Erythroblast (primary cell): ENCODE measurements at regions not wholly inside any gene's neighbourhood (a gene's known extent, or its start where the extent isn't known, plus 50 kb on each side); places are given as distances from the start of the nearest gene placed in this dataset.

Experiments
- DNase-seq, 2 experiments: peaks; one replicate each; lab custom pipeline; 2025; lab: John Stamatoyannopoulos, UW
- GATA1 ChIP-seq: IDR thresholded peaks from 2 replicates; pipeline ENCODE4 v1.6.1; 2011; ENCODE audit warnings: low read depth, mild to moderate bottlenecking, control low read depth, low read length, moderate library complexity
- POLR2A ChIP-seq: IDR thresholded peaks from 2 replicates; pipeline ENCODE4 v1.6.1; 2011; ENCODE audit warnings: mild to moderate bottlenecking, low read length

GRCh38 chr10:130800281-130800680 is 511.2 kb downstream of the TCERG1L start:
- no peak for DNase-seq
- TF ChIP-seq POLR2A (no peak), GATA1 (no peak)

GRCh38 chr10:130801276-130801675 is 510.2 kb downstream of the TCERG1L start:
- no peak for DNase-seq
- TF ChIP-seq GATA1 (no peak), POLR2A (no peak)

- TF ChIP-seq POLR2A (no peak), GATA1 (no peak)
- no peak for DNase-seq
Measured at GRCh38 chr10:130801784-130802183, 509.7 kb downstream of the TCERG1L start.

GRCh38 chr10:130802301-130802700 is 509.2 kb downstream of the TCERG1L start:
- no peak for TF ChIP-seq POLR2A
- TF ChIP-seq GATA1: no peak
- no peak for DNase-seq

DNA sequence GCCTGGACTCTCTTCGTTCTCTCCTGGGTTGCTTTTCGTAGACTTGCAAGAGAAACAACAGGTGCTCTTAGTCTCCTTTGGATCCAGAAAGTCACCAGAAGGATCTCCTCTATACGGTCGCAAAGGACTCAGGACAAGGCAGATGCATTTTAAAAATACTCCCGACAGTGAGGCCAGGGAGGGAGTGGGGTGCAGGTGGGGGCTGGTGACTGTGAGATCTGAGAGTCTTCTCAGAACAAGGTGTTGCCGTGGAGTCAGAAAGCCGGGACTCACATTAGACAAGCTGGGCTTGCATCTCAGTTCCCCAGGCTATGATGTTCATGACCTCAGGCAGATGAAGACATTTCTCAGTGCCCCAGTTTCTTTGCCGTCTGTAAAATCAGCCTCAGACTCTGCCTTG is 507.2 kb downstream of the TCERG1L start:
- no peak for DNase-seq
- TF ChIP-seq POLR2A (no peak), GATA1 (no peak)

- TF ChIP-seq POLR2A (no peak), GATA1 (no peak)
- no peak for DNase-seq
Measured at GRCh38 chr10:130804778-130805634, 506.5 kb downstream of the TCERG1L start.

GRCh38 chr10:130805635-130806030 is 505.9 kb downstream of the TCERG1L start:
- DNase-seq: no peak
- TF ChIP-seq GATA1 (no peak), POLR2A (no peak)

GRCh38 chr10:130806426-130806825 is 505.1 kb downstream of the TCERG1L start:
- TF ChIP-seq POLR2A: no peak
- TF ChIP-seq GATA1: no peak
- no peak for DNase-seq

- no peak for TF ChIP-seq GATA1
- TF ChIP-seq POLR2A: no peak
- no peak for DNase-seq
Measured at GRCh38 chr10:130807096-130807495, 504.4 kb downstream of the TCERG1L start.

DNA sequence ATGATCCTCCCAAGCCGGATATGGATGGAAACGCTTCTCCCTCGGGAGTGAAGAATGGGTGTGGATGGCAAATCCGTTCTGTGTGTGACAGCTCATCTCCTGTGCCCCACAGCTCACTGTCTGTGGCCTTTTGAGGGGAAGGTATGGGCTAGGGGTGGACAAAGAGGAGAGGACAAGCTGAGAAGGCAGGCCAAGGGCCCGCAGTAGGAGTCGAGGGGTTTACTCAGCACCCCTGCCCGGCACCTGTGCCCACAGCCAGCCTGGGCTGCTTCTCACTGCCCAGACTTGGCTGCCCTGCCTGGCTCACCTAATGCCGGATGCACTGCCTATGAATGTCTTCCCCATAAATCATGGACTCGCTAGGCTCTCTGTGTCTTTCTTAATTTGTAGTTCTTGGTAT is 503.8 kb downstream of the TCERG1L start:
- no peak for DNase-seq
- TF ChIP-seq GATA1 (no peak), POLR2A (no peak)

DNA sequence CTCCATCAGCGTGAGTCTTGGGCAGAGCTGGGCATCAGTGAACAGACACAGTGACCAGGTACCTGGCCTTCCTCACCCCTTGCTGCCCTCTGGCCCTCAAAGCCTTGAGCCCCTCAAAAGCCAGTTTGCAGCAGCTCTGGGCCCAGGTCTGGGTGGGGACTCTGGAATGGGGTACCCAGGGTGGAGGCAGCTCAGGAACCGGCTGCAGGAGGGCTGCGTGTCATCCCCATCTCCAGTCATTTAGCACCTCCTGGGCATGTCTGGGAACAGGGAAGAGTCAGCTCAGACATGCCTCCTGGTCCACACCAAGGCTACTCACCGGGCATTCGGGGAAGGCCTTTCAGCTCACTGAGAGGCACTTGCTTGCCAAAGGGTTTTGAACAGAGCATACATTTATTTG is 503.3 kb downstream of the TCERG1L start:
- no peak for DNase-seq
- TF ChIP-seq GATA1 (no peak), POLR2A (no peak)

DNA sequence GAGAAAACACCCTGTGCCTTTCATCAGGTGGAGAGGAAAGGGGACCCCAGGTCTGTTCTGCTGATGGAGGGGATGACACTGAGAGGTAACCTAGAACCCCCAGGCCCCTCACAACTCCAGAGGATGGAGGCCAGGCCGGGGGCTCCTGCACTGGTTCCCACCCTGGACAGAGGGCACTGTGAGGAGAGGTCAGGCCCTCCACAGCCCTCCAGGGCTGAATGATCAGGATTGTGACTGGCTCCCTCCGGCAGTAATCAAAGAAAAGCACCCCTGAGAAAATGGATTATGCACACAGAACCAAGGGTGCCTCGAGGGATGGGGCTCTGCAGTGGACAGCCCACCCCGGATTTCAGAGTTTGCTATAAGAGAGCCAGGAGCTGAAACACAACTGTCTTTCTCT is 502.8 kb downstream of the TCERG1L start:
- no peak for TF ChIP-seq POLR2A
- no peak for TF ChIP-seq GATA1
- no peak for DNase-seq

DNA sequence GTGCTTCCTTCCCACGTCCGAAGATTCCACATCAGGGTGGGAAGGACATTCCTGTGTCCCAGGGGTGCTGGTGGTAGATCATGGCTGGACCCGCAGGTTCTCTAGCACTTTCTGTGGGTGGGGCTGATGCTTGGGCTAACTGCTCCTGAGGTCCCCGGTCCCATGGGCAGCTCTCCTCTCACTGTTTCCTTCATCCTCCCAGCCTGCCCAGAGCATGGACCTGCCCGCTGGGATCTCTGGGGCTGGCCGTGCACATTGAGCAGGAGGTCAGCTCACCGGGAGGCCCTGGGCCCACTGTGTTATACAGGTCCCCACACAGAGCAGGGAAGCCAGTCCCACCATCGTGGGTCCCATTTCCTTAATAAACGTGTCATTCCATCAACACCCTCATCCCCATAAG is 502.3 kb downstream of the TCERG1L start:
- TF ChIP-seq GATA1 (no peak), POLR2A (no peak)
- no peak for DNase-seq

GRCh38 chr10:130809761-130810515 is 501.6 kb downstream of the TCERG1L start:
- TF ChIP-seq GATA1: no peak
- no peak for TF ChIP-seq POLR2A
- DNase-seq: no peak
